WTC11 (cell line): ENCODE measurements at regions not wholly inside any gene's neighbourhood (a gene's known extent, or its start where the extent isn't known, plus 50 kb on each side); places are given as distances from the start of the nearest gene placed in this dataset.

ENCODE experiments used
- ATAC-seq: fragments of 200-7000 bp; cut with Tn5 transposase; 2 replicates; pipeline ENCODE4 v1.10.0; 2021; ENCODE audit warnings: mild to moderate bottlenecking, moderate library complexity
- CTCF ChIA-PET: fragments of 300-600 bp; sonication (Branson Sonifier 250); formaldehyde crosslinking; loops from one replicate; lab custom pipeline; 2021; ENCODE audit warnings: antibody characterized with exemption; lab: Charles Lee
- POLR2A ChIA-PET: fragments of 350-600 bp; sonication (Branson Sonifier 250); formaldehyde crosslinking; loops from one replicate; lab custom pipeline; 2021; ENCODE audit warnings: antibody characterized with exemption; lab: Charles Lee
- DNase-seq: peaks from one replicate; pipeline ENCODE4 v3.0.0; 2021; ENCODE audit warnings: low spot score
- H3K27ac Mint-ChIP-seq: 2 replicates; pipeline ENCODE4 v1.8.0; 2021; ENCODE audit warnings: mixed read lengths
- H3K27me3 Mint-ChIP-seq: 2 replicates; pipeline ENCODE4 v1.8.0; 2021; ENCODE audit warnings: low read depth, mild to moderate bottlenecking, moderate library complexity, mixed read lengths
- H3K36me3 Mint-ChIP-seq: 2 replicates; pipeline ENCODE4 v1.8.0; 2021; ENCODE audit warnings: mixed read lengths
- H3K4me1 Mint-ChIP-seq: 2 replicates; pipeline ENCODE4 v1.8.0; 2022; ENCODE audit warnings: mixed read lengths
- H3K4me3 Mint-ChIP-seq: 2 replicates; pipeline ENCODE4 v1.8.0; 2021; ENCODE audit warnings: mild to moderate bottlenecking, moderate library complexity, mixed read lengths
- H3K9me3 Mint-ChIP-seq: 2 replicates; pipeline ENCODE4 v1.8.0; 2021; ENCODE audit warnings: mixed read lengths
- ARID4B ChIP-seq: sonication (generic); formaldehyde crosslinking; IDR thresholded peaks from 2 replicates; pipeline ENCODE4 v1.8.0; 2023; ENCODE audit warnings: missing genetic modification reagents, mild to moderate bottlenecking, borderline replicate concordance
- ATF3 ChIP-seq: sonication (generic); formaldehyde crosslinking; conservative IDR thresholded peaks from 2 replicates; pipeline ENCODE4 v1.8.1; 2022; ENCODE audit warnings: mild to moderate bottlenecking, missing genetic modification reagents
- MAX ChIP-seq: sonication (generic); formaldehyde crosslinking; IDR thresholded peaks from 2 replicates; pipeline ENCODE4 v1.8.0; 2022; ENCODE audit warnings: mild to moderate bottlenecking, missing genetic modification reagents
- MXD4 ChIP-seq: fragments of 250-450 bp; sonication (Bioruptor Pico); IDR thresholded peaks from 2 replicates; pipeline ENCODE4 v1.8.0; 2021; ENCODE audit warnings: mild to moderate bottlenecking, moderate library complexity, borderline replicate concordance
- OVOL2 ChIP-seq: fragments of 250-450 bp; sonication (Bioruptor Pico); IDR thresholded peaks from 2 replicates; pipeline ENCODE4 v1.9.0; 2021; ENCODE audit warnings: mild to moderate bottlenecking, borderline replicate concordance
- PRDM15 ChIP-seq: sonication (generic); formaldehyde crosslinking; IDR thresholded peaks from 2 replicates; pipeline ENCODE4 v1.8.0; 2022; ENCODE audit warnings: missing genetic modification reagents
- RORB ChIP-seq: fragments of 250-450 bp; sonication (Bioruptor Pico); IDR thresholded peaks from 2 replicates; pipeline ENCODE4 v1.9.0; 2021; ENCODE audit warnings: mild to moderate bottlenecking
- TEAD4 ChIP-seq: sonication (generic); formaldehyde crosslinking; IDR thresholded peaks from 2 replicates; pipeline ENCODE4 v1.8.0; 2022; ENCODE audit warnings: mild to moderate bottlenecking, missing genetic modification reagents
- USF1 ChIP-seq: sonication (generic); formaldehyde crosslinking; IDR thresholded peaks from 2 replicates; pipeline ENCODE4 v1.8.0; 2022; ENCODE audit warnings: mild to moderate bottlenecking, missing genetic modification reagents
- ZBTB21 ChIP-seq: sonication (generic); formaldehyde crosslinking; IDR thresholded peaks from 2 replicates; pipeline ENCODE4 v1.8.1; 2023; ENCODE audit warnings: mild to moderate bottlenecking, missing genetic modification reagents, borderline replicate concordance
- ZNF219 ChIP-seq: sonication (generic); formaldehyde crosslinking; IDR thresholded peaks from 2 replicates; pipeline ENCODE4 v1.8.0; 2023; ENCODE audit warnings: missing genetic modification reagents, mild to moderate bottlenecking, borderline replicate concordance
- TF ChIP-seq, protein P1 (sequence below): sonication (generic); formaldehyde crosslinking; IDR thresholded peaks from 2 replicates; pipeline ENCODE4 v1.8.1; 2023; ENCODE audit warnings: mild to moderate bottlenecking, missing genetic modification reagents, borderline replicate concordance
- TF ChIP-seq, protein P2 (sequence below): sonication (generic); formaldehyde crosslinking; conservative IDR thresholded peaks from 2 replicates; pipeline ENCODE4 v1.8.1; 2023; ENCODE audit warnings: mild to moderate bottlenecking, low read depth, missing genetic modification reagents, moderate library complexity

DNA sequence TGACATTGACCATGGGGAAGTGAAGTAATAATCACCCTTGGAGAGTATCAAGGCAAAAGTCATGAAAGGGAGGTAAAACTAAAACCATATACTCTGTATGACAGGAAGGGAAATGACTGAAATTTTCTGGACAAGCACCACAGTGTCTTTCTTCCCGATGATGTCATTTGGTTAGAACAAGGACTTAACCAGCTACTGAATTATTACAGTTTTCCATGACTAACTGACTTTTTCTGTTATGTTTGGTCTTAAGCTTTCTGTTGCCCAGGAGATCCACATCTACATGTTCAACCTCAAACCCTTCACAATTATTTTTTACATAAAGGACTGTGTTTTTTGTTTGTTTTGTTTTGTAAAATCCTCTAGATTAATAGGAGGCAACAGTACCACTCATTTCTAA lies 191.9 kb upstream of the IL12A start:
- Mint-ChIP-seq H3K4me3 (no peak overlapping the region), H3K9me3 (no peaks in the 10 kb centered on the region), H3K4me1 (peaks cover 8% of the 10 kb centered on the region), H3K27ac (no peak overlapping the region), H3K36me3 (no peaks in the 10 kb centered on the region), H3K27me3 (peaks cover 10% of the 10 kb centered on the region)
- no peak for TF ChIP-seq MAX
- no peak for TF ChIP-seq ZNF219 (CRISPR knock-in tag)
- no peak for TF ChIP-seq ARID4B
- no peak for TF ChIP-seq ZBTB21 (CRISPR knock-in tag)
- no peak for TF ChIP-seq TEAD4 (CRISPR knock-in tag)
- TF ChIP-seq RORB (CRISPR knock-in tag): no peak
- TF ChIP-seq USF1 (CRISPR knock-in tag): no peak
- TF ChIP-seq, protein P1, sequence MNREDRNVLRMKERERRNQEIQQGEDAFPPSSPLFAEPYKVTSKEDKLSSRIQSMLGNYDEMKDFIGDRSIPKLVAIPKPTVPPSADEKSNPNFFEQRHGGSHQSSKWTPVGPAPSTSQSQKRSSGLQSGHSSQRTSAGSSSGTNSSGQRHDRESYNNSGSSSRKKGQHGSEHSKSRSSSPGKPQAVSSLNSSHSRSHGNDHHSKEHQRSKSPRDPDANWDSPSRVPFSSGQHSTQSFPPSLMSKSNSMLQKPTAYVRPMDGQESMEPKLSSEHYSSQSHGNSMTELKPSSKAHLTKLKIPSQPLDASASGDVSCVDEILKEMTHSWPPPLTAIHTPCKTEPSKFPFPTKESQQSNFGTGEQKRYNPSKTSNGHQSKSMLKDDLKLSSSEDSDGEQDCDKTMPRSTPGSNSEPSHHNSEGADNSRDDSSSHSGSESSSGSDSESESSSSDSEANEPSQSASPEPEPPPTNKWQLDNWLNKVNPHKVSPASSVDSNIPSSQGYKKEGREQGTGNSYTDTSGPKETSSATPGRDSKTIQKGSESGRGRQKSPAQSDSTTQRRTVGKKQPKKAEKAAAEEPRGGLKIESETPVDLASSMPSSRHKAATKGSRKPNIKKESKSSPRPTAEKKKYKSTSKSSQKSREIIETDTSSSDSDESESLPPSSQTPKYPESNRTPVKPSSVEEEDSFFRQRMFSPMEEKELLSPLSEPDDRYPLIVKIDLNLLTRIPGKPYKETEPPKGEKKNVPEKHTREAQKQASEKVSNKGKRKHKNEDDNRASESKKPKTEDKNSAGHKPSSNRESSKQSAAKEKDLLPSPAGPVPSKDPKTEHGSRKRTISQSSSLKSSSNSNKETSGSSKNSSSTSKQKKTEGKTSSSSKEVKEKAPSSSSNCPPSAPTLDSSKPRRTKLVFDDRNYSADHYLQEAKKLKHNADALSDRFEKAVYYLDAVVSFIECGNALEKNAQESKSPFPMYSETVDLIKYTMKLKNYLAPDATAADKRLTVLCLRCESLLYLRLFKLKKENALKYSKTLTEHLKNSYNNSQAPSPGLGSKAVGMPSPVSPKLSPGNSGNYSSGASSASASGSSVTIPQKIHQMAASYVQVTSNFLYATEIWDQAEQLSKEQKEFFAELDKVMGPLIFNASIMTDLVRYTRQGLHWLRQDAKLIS (CRISPR knock-in tag): no peak
- no peak for TF ChIP-seq MXD4 (CRISPR knock-in tag)
- no peak for TF ChIP-seq PRDM15 (CRISPR knock-in tag)
- no peak for TF ChIP-seq ATF3 (CRISPR knock-in tag)
- no peak for TF ChIP-seq OVOL2 (CRISPR knock-in tag)
- TF ChIP-seq, protein P2, sequence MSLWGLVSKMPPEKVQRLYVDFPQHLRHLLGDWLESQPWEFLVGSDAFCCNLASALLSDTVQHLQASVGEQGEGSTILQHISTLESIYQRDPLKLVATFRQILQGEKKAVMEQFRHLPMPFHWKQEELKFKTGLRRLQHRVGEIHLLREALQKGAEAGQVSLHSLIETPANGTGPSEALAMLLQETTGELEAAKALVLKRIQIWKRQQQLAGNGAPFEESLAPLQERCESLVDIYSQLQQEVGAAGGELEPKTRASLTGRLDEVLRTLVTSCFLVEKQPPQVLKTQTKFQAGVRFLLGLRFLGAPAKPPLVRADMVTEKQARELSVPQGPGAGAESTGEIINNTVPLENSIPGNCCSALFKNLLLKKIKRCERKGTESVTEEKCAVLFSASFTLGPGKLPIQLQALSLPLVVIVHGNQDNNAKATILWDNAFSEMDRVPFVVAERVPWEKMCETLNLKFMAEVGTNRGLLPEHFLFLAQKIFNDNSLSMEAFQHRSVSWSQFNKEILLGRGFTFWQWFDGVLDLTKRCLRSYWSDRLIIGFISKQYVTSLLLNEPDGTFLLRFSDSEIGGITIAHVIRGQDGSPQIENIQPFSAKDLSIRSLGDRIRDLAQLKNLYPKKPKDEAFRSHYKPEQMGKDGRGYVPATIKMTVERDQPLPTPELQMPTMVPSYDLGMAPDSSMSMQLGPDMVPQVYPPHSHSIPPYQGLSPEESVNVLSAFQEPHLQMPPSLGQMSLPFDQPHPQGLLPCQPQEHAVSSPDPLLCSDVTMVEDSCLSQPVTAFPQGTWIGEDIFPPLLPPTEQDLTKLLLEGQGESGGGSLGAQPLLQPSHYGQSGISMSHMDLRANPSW (CRISPR knock-in tag): no peak
- CTCF ChIA-PET: interaction anchor here (0.8 to 1.2 kb wide), 3 partner anchors 8 to 15 kb away, joined by 3 to 4 read pairs (median 3); no protein-coding TSS in a partner anchor
- ATAC-seq (no peak), DNase-seq (no peak)
- POLR2A ChIA-PET: no interaction called here
